PFSK-1 (cell line): ENCODE measurements at regions not wholly inside any gene's neighbourhood (a gene's known extent, or its start where the extent isn't known, plus 50 kb on each side); places are given as distances from the start of the nearest gene placed in this dataset.

Source experiments
- POLR2AphosphoS5 ChIP-seq: IDR thresholded peaks from 2 replicates; pipeline ENCODE4 v1.6.1; 2012; ENCODE audit warnings: low read depth, mild to moderate bottlenecking, control low read depth, low read length, moderate library complexity
- REST ChIP-seq, 2 experiments: IDR thresholded peaks; 2 replicates each; pipeline versions ENCODE4 v1.6.1 to v1.8.0; 2011 to 2012; ENCODE audit warnings: low read depth in 2 of 2, low read length in 2 of 2, control low read depth in 1 of 2, inconsistent platforms in 1 of 2, mild to moderate bottlenecking in 1 of 2, moderate library complexity in 1 of 2; ENCODE audit not compliant: insufficient read depth in 1 of 2
- TAF1 ChIP-seq: IDR thresholded peaks from 2 replicates; pipeline ENCODE4 v1.6.1; 2012; ENCODE audit warnings: low read length, control low read depth, borderline replicate concordance; ENCODE audit not compliant: insufficient read depth

GRCh38 chr4:163609019-163609418 is 114.5 kb downstream of the TMA16 start:
- TF ChIP-seq POLR2AphosphoS5: no peak
- TF ChIP-seq TAF1: no peak
- TF ChIP-seq REST (IDR thresholded peaks at IDR 0.05; ENCODE audit: insufficient read depth in 1 of 2, low read depth in 2 of 2, low read length in 2 of 2): no peak
